22Rv1 (cell line): ENCODE measurements at regions not wholly inside any gene's neighbourhood (a gene's known extent, or its start where the extent isn't known, plus 50 kb on each side); places are given as distances from the start of the nearest gene placed in this dataset.

Experiments used
- CTCF ChIP-seq: fragments of 450-650 bp; IDR thresholded peaks from 2 replicates; pipeline ENCODE4 v1.5.1; 2017; ENCODE audit warnings: mild to moderate bottlenecking
- ZFX ChIP-seq: fragments of 450-650 bp; IDR thresholded peaks from 2 replicates; pipeline ENCODE4 v1.6.1; 2017; ENCODE audit warnings: antibody characterized with exemption, borderline replicate concordance

GRCh38 chr4:14772388-14772787 lies 229.9 kb upstream of the CPEB2 start:
- no peak for TF ChIP-seq CTCF
- no peak for TF ChIP-seq ZFX
